SU-DHL-6 (cell line): ENCODE measurements at regions not wholly inside any gene's neighbourhood (a gene's known extent, or its start where the extent isn't known, plus 50 kb on each side); places are given as distances from the start of the nearest gene placed in this dataset.

Source experiments
- H2AFZ ChIP-seq: fragments of 200-600 bp; sonication (generic); 2 replicates; pipeline ENCODE4 v1.6.1; 2014; ENCODE audit warnings: low read depth, mild to moderate bottlenecking, moderate library complexity, mixed read lengths, antibody characterized with exemption, low read length; ENCODE audit not compliant: severe bottlenecking
- H3F3A ChIP-seq: fragments of 200-600 bp; shearing (Covaris generic); 2 replicates; pipeline ENCODE4 v1.6.0; 2016; ENCODE audit warnings: antibody characterized with exemption, mild to moderate bottlenecking; ENCODE audit not compliant: insufficient read depth
- H3K27ac ChIP-seq: fragments of 200-600 bp; sonication (generic); 2 replicates; pipeline ENCODE4 v1.5.1; 2016; ENCODE audit warnings: low read depth, mild to moderate bottlenecking, low read length, moderate library complexity, mixed read lengths
- H3K27me3 ChIP-seq: fragments of 200-600 bp; sonication (generic), shearing (Covaris generic); 2 replicates; pipeline ENCODE4 v1.6.0; 2014; ENCODE audit warnings: mild to moderate bottlenecking, low read length
- H3K36me3 ChIP-seq: fragments of 200-600 bp; sonication (generic); 2 replicates; pipeline ENCODE4 v1.6.1; 2014; ENCODE audit warnings: mild to moderate bottlenecking, low read length, mixed read lengths
- H3K4me2 ChIP-seq: fragments of 300-600, 200-600 bp; shearing (Covaris generic), sonication (generic); 2 replicates; pipeline ENCODE4 v1.6.0; 2014; ENCODE audit warnings: low read length, low read depth, mild to moderate bottlenecking; ENCODE audit not compliant: poor library complexity, severe bottlenecking
- H3K4me3 ChIP-seq: fragments of 200-600 bp; sonication (generic); 2 replicates; pipeline ENCODE4 v1.5.1; 2014; ENCODE audit warnings: antibody characterized with exemption, low read length, mild to moderate bottlenecking, mixed read lengths; ENCODE audit not compliant: insufficient read depth, poor library complexity, severe bottlenecking
- H3K79me2 ChIP-seq: fragments of 200-600 bp; sonication (generic); 2 replicates; pipeline ENCODE4 v1.6.1; 2014; ENCODE audit warnings: mild to moderate bottlenecking, low read length, moderate library complexity; ENCODE audit not compliant: insufficient read depth
- H3K9ac ChIP-seq: fragments of 200-600 bp; sonication (generic); 2 replicates; pipeline ENCODE4 v1.7.0; 2014; ENCODE audit warnings: mild to moderate bottlenecking, low read length
- H3K9me2 ChIP-seq: fragments of 200-600 bp; sonication (generic); replicated peaks from 2 replicates; pipeline ENCODE4 v1.6.1; 2014; ENCODE audit warnings: low read length; ENCODE audit not compliant: insufficient read depth
- H3K9me3 ChIP-seq: fragments of 200-600 bp; sonication (generic); 2 replicates; pipeline ENCODE4 v1.6.1; 2014; ENCODE audit warnings: low read length, mixed read lengths; ENCODE audit not compliant: insufficient read depth
- H4K20me1 ChIP-seq: fragments of 200-600 bp; sonication (generic); 2 replicates; pipeline ENCODE4 v1.6.1; 2014; ENCODE audit warnings: low read depth, mild to moderate bottlenecking, antibody characterized with exemption, low read length, moderate library complexity, mixed read lengths
- EZH2phosphoT487 ChIP-seq: fragments of 200-600 bp; sonication (generic), shearing (Covaris generic); conservative IDR thresholded peaks from 2 replicates; pipeline ENCODE4 v1.6.1; 2018; ENCODE audit warnings: mild to moderate bottlenecking, antibody characterized with exemption, low read length, moderate library complexity, mixed read lengths
- TF ChIP-seq, protein P1 (sequence below): fragments of 200-600 bp; sonication (generic); IDR thresholded peaks from one replicate; pipeline ENCODE4 v1.5.1; 2017; ENCODE audit warnings: antibody characterized with exemption, mild to moderate bottlenecking, low read length, moderate library complexity; ENCODE audit not compliant: insufficient read depth, poor library complexity, severe bottlenecking

- no peaks in the 10 kb centered on the region for H4K20me1 ChIP-seq
- no peak overlapping the region for H3K4me3 ChIP-seq
- H3K9ac ChIP-seq = no peak overlapping the region
- no peaks in the 10 kb centered on the region for H3K27me3 ChIP-seq
- no peak overlapping the region for H3K27ac ChIP-seq
- no peaks in the 10 kb centered on the region for H3F3A ChIP-seq
- no peaks in the 10 kb centered on the region for H3K9me3 ChIP-seq
- TF ChIP-seq, protein P1, sequence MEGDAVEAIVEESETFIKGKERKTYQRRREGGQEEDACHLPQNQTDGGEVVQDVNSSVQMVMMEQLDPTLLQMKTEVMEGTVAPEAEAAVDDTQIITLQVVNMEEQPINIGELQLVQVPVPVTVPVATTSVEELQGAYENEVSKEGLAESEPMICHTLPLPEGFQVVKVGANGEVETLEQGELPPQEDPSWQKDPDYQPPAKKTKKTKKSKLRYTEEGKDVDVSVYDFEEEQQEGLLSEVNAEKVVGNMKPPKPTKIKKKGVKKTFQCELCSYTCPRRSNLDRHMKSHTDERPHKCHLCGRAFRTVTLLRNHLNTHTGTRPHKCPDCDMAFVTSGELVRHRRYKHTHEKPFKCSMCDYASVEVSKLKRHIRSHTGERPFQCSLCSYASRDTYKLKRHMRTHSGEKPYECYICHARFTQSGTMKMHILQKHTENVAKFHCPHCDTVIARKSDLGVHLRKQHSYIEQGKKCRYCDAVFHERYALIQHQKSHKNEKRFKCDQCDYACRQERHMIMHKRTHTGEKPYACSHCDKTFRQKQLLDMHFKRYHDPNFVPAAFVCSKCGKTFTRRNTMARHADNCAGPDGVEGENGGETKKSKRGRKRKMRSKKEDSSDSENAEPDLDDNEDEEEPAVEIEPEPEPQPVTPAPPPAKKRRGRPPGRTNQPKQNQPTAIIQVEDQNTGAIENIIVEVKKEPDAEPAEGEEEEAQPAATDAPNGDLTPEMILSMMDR = no peak
- TF ChIP-seq EZH2phosphoT487 = no peak
- H3K4me2 ChIP-seq = no peak overlapping the region
- H3K36me3 ChIP-seq = no peaks in the 10 kb centered on the region
- H3K79me2 ChIP-seq = no peaks in the 10 kb centered on the region
- no peak overlapping the region for H2AFZ ChIP-seq
- no peaks in the 10 kb centered on the region for H3K9me2 ChIP-seq
These were observed 61.3 kb upstream of the FAM20A start for GRCh38 chr17:68662479-68662878.

GRCh38 chr17:68662037-68662432 lies 60.9 kb upstream of the FAM20A start:
- no peaks in the 10 kb centered on the region for H3K9me3 ChIP-seq
- no peaks in the 10 kb centered on the region for H3K9me2 ChIP-seq
- H3K36me3 ChIP-seq = no peaks in the 10 kb centered on the region
- H3K27ac ChIP-seq = no peak overlapping the region
- H2AFZ ChIP-seq = no peak overlapping the region
- no peak overlapping the region for H3K4me2 ChIP-seq
- no peaks in the 10 kb centered on the region for H3K79me2 ChIP-seq
- H3K4me3 ChIP-seq = no peak overlapping the region
- H3K27me3 ChIP-seq = no peaks in the 10 kb centered on the region
- H3K9ac ChIP-seq = no peak overlapping the region
- H4K20me1 ChIP-seq = no peaks in the 10 kb centered on the region
- TF ChIP-seq, protein P1 = no peak
- no peak for TF ChIP-seq EZH2phosphoT487
- no peaks in the 10 kb centered on the region for H3F3A ChIP-seq

DNA sequence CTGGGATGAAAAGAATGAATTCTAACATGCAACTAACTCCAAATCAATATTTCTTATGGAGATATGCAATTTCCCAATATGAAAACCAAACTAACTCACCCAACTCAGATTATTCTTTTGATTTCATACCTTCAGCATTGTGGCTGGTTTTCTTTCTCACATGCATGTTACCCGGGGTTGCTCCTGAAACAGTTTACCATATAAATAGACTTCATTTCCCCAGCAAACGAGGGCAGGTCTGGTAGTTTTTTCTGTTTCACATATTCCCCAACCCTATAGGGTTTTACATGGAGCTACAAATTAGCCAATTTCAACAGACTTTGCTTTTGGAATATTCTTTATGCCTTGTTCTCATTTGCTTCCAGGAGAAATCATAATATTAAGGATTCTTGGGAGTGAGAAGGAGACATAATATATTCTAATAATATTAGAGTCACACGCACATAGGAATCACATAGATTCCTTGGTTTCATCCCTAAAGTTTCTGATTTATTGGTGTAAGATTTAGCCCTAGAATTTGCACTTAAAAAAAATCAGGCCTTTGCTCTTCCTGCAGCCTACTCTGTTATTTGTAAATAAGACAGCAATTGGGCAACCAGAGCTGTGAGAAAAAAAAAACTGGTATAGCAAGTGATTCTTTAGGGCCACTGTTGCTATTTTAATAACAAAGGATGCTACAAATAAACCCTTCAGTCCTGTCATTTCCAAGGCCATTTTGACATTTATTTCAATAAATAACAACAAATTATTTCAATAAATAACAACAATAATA lies 60.3 kb upstream of the FAM20A start:
- Histone ChIP-seq H3F3A (no peaks in the 10 kb centered on the region), H4K20me1 (no peaks in the 10 kb centered on the region), H3K79me2 (no peaks in the 10 kb centered on the region), H3K4me3 (no peak overlapping the region), H3K4me2 (no peak overlapping the region), H3K9me2 (no peaks in the 10 kb centered on the region), H3K36me3 (no peaks in the 10 kb centered on the region), H3K9ac (no peak overlapping the region), H2AFZ (no peak overlapping the region), H3K27ac (no peak overlapping the region), H3K9me3 (no peaks in the 10 kb centered on the region), H3K27me3 (no peaks in the 10 kb centered on the region)
- TF ChIP-seq, protein P1 = no peak
- no peak for TF ChIP-seq EZH2phosphoT487
